Calu3 (cell line): ENCODE measurements at regions not wholly inside any gene's neighbourhood (a gene's known extent, or its start where the extent isn't known, plus 50 kb on each side); places are given as distances from the start of the nearest gene placed in this dataset.

Experiments used
- BruUV-seq: library from RNA; stranded (reverse); fragments of 400-500 nt; replicated peaks from 2 replicates; lab custom pipeline; 2021; lab: Mats Ljungman, UMichigan
- CTCF ChIA-PET: fragments of 300-600 bp; sonication (Branson Sonifier 250); formaldehyde crosslinking; loops from one replicate; lab custom pipeline; 2022; ENCODE audit warnings: antibody characterized with exemption; lab: Charles Lee
- DNase-seq: peaks from one replicate; pipeline ENCODE4 v3.0.0; 2022
- H3K27ac Mint-ChIP-seq: one replicate; pipeline ENCODE4 v1.8.0; 2022; ENCODE audit warnings: mixed read lengths; ENCODE audit not compliant: unreplicated experiment
- H3K27me3 Mint-ChIP-seq: one replicate; pipeline ENCODE4 v1.8.0; 2022; ENCODE audit warnings: mixed read lengths; ENCODE audit not compliant: unreplicated experiment
- H3K36me3 Mint-ChIP-seq: one replicate; pipeline ENCODE4 v1.8.0; 2022; ENCODE audit warnings: mild to moderate bottlenecking, moderate library complexity, mixed read lengths; ENCODE audit not compliant: insufficient read depth, unreplicated experiment
- H3K4me1 Mint-ChIP-seq: one replicate; pipeline ENCODE4 v1.8.0; 2022; ENCODE audit warnings: mild to moderate bottlenecking, low read depth, mixed read lengths; ENCODE audit not compliant: unreplicated experiment
- H3K4me3 Mint-ChIP-seq: one replicate; pipeline ENCODE4 v1.8.0; 2022; ENCODE audit warnings: mild to moderate bottlenecking, low read depth, moderate library complexity, mixed read lengths; ENCODE audit not compliant: unreplicated experiment
- H3K9me3 Mint-ChIP-seq: one replicate; pipeline ENCODE4 v1.8.0; 2022; ENCODE audit warnings: low read depth, mixed read lengths; ENCODE audit not compliant: unreplicated experiment
- intact Hi-C: fragments of 100-400 bp; cut with micrococcal nuclease; formaldehyde crosslinking; loops from one replicate; pipeline ENCODE4 v1.10.0; 2022; ENCODE audit not compliant: unreplicated experiment
- TF ChIP-seq, protein P1 (sequence below): fragments of 200-600 bp; IDR thresholded peaks from one replicate; pipeline ENCODE4 v1.8.0; 2022; ENCODE audit warnings: antibody characterized with exemption; ENCODE audit not compliant: unreplicated experiment

DNA sequence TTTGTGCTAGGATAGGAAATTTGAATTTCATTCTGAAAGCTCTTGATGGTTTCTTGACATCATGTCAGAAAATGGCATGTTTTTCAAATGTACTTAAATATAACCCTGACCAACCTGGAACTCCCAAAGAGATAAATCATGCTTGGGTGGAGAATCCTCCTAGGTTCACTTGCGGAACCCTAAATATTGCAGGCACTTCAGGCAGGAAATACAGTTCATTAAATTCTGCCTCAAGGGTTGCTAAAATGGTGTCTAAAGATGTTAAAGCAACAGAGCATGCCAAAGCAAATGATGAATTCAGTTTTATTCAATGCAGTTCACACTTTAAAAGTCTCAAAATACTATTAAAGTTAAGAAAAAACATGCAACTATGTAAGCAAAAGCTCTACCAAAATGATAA, 415.9 kb downstream of the SLITRK6 start:
- no peak overlapping the region for H3K27ac Mint-ChIP-seq
- BruUV-seq = no TSS peak
- TF ChIP-seq, protein P1, sequence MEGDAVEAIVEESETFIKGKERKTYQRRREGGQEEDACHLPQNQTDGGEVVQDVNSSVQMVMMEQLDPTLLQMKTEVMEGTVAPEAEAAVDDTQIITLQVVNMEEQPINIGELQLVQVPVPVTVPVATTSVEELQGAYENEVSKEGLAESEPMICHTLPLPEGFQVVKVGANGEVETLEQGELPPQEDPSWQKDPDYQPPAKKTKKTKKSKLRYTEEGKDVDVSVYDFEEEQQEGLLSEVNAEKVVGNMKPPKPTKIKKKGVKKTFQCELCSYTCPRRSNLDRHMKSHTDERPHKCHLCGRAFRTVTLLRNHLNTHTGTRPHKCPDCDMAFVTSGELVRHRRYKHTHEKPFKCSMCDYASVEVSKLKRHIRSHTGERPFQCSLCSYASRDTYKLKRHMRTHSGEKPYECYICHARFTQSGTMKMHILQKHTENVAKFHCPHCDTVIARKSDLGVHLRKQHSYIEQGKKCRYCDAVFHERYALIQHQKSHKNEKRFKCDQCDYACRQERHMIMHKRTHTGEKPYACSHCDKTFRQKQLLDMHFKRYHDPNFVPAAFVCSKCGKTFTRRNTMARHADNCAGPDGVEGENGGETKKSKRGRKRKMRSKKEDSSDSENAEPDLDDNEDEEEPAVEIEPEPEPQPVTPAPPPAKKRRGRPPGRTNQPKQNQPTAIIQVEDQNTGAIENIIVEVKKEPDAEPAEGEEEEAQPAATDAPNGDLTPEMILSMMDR = no peak
- no peak for DNase-seq
- no peaks in the 10 kb centered on the region for H3K27me3 Mint-ChIP-seq
- no peaks in the 10 kb centered on the region for H3K36me3 Mint-ChIP-seq
- intact Hi-C loops = no loop called here
- no peaks in the 10 kb centered on the region for H3K4me1 Mint-ChIP-seq
- H3K4me3 Mint-ChIP-seq = no peak overlapping the region
- CTCF ChIA-PET = no interaction called here
- no peaks in the 10 kb centered on the region for H3K9me3 Mint-ChIP-seq

GRCh38 chr13:85381082-85381481, 418.1 kb downstream of the SLITRK6 start:
- TF ChIP-seq, protein P1 = no peak
- CTCF ChIA-PET = no interaction called here
- H3K27ac Mint-ChIP-seq = no peak overlapping the region
- H3K9me3 Mint-ChIP-seq = no peaks in the 10 kb centered on the region
- H3K27me3 Mint-ChIP-seq = no peaks in the 10 kb centered on the region
- DNase-seq = no peak
- H3K36me3 Mint-ChIP-seq = no peaks in the 10 kb centered on the region
- no peaks in the 10 kb centered on the region for H3K4me1 Mint-ChIP-seq
- intact Hi-C loops = no loop called here
- no TSS peak for BruUV-seq
- H3K4me3 Mint-ChIP-seq = no peak overlapping the region

DNA sequence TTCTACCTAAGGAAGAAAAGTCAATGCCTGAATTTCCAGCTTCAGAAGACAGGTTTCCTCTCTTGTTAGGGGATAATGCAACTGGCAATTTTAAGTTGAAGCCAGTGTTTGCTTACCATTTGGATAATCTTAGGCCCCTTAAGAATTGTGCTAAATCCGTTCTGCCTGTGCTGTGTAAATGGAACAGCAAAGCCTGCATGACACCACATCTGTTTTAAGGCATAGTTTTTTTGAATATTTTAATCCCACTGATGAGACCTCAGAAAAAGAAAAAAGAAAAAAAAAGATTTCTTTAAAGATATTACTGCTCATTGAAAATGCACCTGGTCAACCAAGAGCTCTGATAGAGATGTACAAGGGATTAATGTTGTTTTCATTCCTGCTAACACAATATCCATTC, 419.2 kb downstream of the SLITRK6 start:
- CTCF ChIA-PET = no interaction called here

DNA sequence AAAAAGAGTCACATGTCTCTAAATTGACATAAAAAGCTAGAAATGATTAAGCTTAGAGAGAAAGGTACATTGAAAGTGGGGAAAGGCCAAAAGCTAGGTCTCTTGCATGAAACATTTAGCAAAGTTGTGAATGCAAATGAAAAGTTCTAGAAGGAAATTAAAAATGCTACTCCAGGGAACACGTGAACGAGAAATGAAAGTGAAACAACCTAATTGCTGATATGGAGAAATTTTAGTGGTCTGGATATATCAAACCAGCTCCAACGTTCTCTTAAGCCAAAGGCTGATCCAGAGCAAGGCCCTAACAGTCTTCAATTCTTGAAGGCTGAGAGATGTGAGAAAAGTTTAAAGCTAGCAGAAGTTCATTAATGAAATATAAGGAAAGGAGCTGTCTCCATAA, 419.8 kb downstream of the SLITRK6 start:
- Mint-ChIP-seq H3K4me3 (peak overlapping the region; percentile 61), H3K27me3 (no peaks in the 10 kb centered on the region), H3K36me3 (no peaks in the 10 kb centered on the region), H3K27ac (peak overlapping the region; percentile 42), H3K9me3 (no peaks in the 10 kb centered on the region), H3K4me1 (no peaks in the 10 kb centered on the region)
- CTCF ChIA-PET = no interaction called here
- DNase-seq = no peak
- intact Hi-C loops = no loop called here
- TF ChIP-seq, protein P1 = no peak
- BruUV-seq = no TSS peak

More for the DNA sequence above, 419.2 kb downstream of the SLITRK6 start:
- H3K27ac Mint-ChIP-seq = no peak overlapping the region
- H3K9me3 Mint-ChIP-seq = no peaks in the 10 kb centered on the region
- TF ChIP-seq, protein P1 = no peak
- DNase-seq = no peak
- intact Hi-C loops = no loop called here
- no TSS peak for BruUV-seq
- no peaks in the 10 kb centered on the region for H3K4me1 Mint-ChIP-seq
- H3K27me3 Mint-ChIP-seq = no peaks in the 10 kb centered on the region
- no peaks in the 10 kb centered on the region for H3K36me3 Mint-ChIP-seq
- peak overlapping the region; percentile 61 for H3K4me3 Mint-ChIP-seq
